Activated CD4-positive, alpha-beta T cell treated with anti-CD3 and anti-CD28 coated beads, Interleukin-2, amount 10 ng/mL, durations not matched to agents 7 days and 5 days (primary cell): ENCODE measurements at regions not wholly inside any gene's neighbourhood (a gene's known extent, or its start where the extent isn't known, plus 50 kb on each side); places are given as distances from the start of the nearest gene placed in this dataset.

Experiments used
- CTCF ChIA-PET: fragments of 350-600 bp; sonication (Branson Sonifier 250); formaldehyde crosslinking; loops from one replicate; lab custom pipeline; 2021; ENCODE audit warnings: antibody characterized with exemption; lab: Charles Lee
- POLR2A ChIA-PET: fragments of 350-600 bp; sonication (Branson Sonifier 250); formaldehyde crosslinking; loops from one replicate; lab custom pipeline; 2021; ENCODE audit warnings: antibody characterized with exemption; lab: Charles Lee
- DNase-seq: peaks from one replicate; pipeline ENCODE4 v3.0.0-alpha.2; 2020
- H3K27ac Mint-ChIP-seq: one replicate; pipeline ENCODE4 v1.8.0; 2021; ENCODE audit warnings: mild to moderate bottlenecking, moderate library complexity, mixed read lengths
- H3K27me3 Mint-ChIP-seq: one replicate; pipeline ENCODE4 v1.8.0; 2021; ENCODE audit warnings: mixed read lengths
- H3K36me3 Mint-ChIP-seq: one replicate; pipeline ENCODE4 v1.8.0; 2021; ENCODE audit warnings: low read depth, mixed read lengths
- H3K4me1 Mint-ChIP-seq: one replicate; pipeline ENCODE4 v1.8.0; 2021; ENCODE audit warnings: mixed read lengths
- H3K4me3 Mint-ChIP-seq: one replicate; pipeline ENCODE4 v1.8.0; 2021; ENCODE audit warnings: mild to moderate bottlenecking, moderate library complexity, mixed read lengths
- H3K9me3 Mint-ChIP-seq: one replicate; pipeline ENCODE4 v1.8.0; 2021; ENCODE audit warnings: mixed read lengths

DNA sequence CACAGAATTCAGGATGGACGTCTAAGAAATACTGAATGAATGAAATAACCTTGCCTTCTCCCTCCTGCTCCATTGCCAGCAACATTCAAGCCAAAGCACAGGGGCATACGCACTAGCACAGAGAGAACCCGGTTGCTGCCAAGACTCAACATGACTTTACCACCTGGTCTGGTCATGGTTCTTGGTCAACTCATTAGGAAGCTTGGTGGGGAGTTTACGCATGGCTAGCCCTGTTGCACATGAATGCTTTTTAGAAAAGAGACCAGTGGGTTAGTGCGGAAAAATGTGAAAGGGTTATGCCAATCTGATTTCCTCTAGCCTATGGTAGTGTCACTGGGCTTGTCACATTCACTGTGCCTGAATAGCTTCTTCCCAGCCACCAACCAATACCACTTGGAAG is 187.6 kb upstream of the NEBL start:
- no peaks in the 10 kb centered on the region for H3K4me1 Mint-ChIP-seq
- POLR2A ChIA-PET = no interaction called here
- H3K27ac Mint-ChIP-seq = no peak overlapping the region
- CTCF ChIA-PET = interaction anchor here (1.0 kb wide), 1 partner anchor 9 kb away, joined by 4 read pairs; no protein-coding TSS in a partner anchor
- no peak for DNase-seq
- H3K27me3 Mint-ChIP-seq = no peaks in the 10 kb centered on the region
- H3K36me3 Mint-ChIP-seq = no peaks in the 10 kb centered on the region
- no peak overlapping the region for H3K4me3 Mint-ChIP-seq
- H3K9me3 Mint-ChIP-seq = no peaks in the 10 kb centered on the region

- no peaks in the 10 kb centered on the region for H3K9me3 Mint-ChIP-seq
- no peaks in the 10 kb centered on the region for H3K27me3 Mint-ChIP-seq
- POLR2A ChIA-PET = no interaction called here
- H3K36me3 Mint-ChIP-seq = no peaks in the 10 kb centered on the region
- H3K4me1 Mint-ChIP-seq = no peaks in the 10 kb centered on the region
- H3K27ac Mint-ChIP-seq = no peak overlapping the region
- no peak for DNase-seq
- no peak overlapping the region for H3K4me3 Mint-ChIP-seq
- CTCF ChIA-PET = interaction anchor here (1.0 kb wide), 1 partner anchor 10 kb away, joined by 4 read pairs; no protein-coding TSS in a partner anchor
Observed at GRCh38 chr10:21083861-21084260, 186.8 kb upstream of the NEBL start.

GRCh38 chr10:21082206-21082605 is 185.1 kb upstream of the NEBL start:
- CTCF ChIA-PET = no interaction called here

GRCh38 chr10:21080261-21080660 is 183.2 kb upstream of the NEBL start:
- POLR2A ChIA-PET = no interaction called here
- no peaks in the 10 kb centered on the region for H3K36me3 Mint-ChIP-seq
- no peaks in the 10 kb centered on the region for H3K4me1 Mint-ChIP-seq
- H3K27ac Mint-ChIP-seq = no peak overlapping the region
- CTCF ChIA-PET = no interaction called here
- H3K9me3 Mint-ChIP-seq = no peaks in the 10 kb centered on the region
- H3K27me3 Mint-ChIP-seq = peaks cover 4% of the 10 kb centered on the region
- no peak for DNase-seq
- H3K4me3 Mint-ChIP-seq = no peak overlapping the region

More at GRCh38 chr10:21082206-21082605, 185.1 kb upstream of the NEBL start:
- DNase-seq = no peak
- no peaks in the 10 kb centered on the region for H3K9me3 Mint-ChIP-seq
- no peak overlapping the region for H3K4me3 Mint-ChIP-seq
- H3K36me3 Mint-ChIP-seq = no peaks in the 10 kb centered on the region
- no peaks in the 10 kb centered on the region for H3K4me1 Mint-ChIP-seq
- H3K27ac Mint-ChIP-seq = no peak overlapping the region
- POLR2A ChIA-PET = no interaction called here
- H3K27me3 Mint-ChIP-seq = peaks cover 2% of the 10 kb centered on the region

- Mint-ChIP-seq H3K27ac (no peak overlapping the region), H3K9me3 (no peaks in the 10 kb centered on the region), H3K4me3 (no peak overlapping the region), H3K36me3 (no peaks in the 10 kb centered on the region), H3K27me3 (peaks cover 4% of the 10 kb centered on the region), H3K4me1 (no peaks in the 10 kb centered on the region)
- no peak for DNase-seq
- ChIA-PET POLR2A (no interaction called here), CTCF (no interaction called here)
Observed at GRCh38 chr10:21079330-21079658, 182.2 kb upstream of the NEBL start.

GRCh38 chr10:21078410-21079329 is 181.6 kb upstream of the NEBL start:
- ChIA-PET POLR2A (no interaction called here), CTCF (interaction anchor here (1.2 kb wide), 1 partner anchor 11 kb away, joined by 3 read pairs; no protein-coding TSS in a partner anchor)
- Mint-ChIP-seq H3K4me3 (no peak overlapping the region), H3K27ac (no peak overlapping the region), H3K36me3 (no peaks in the 10 kb centered on the region), H3K27me3 (peaks cover 4% of the 10 kb centered on the region), H3K4me1 (no peaks in the 10 kb centered on the region), H3K9me3 (no peaks in the 10 kb centered on the region)
- DNase-seq = peak; percentile 22

GRCh38 chr10:21077681-21078080 is 180.6 kb upstream of the NEBL start:
- Mint-ChIP-seq H3K9me3 (no peaks in the 10 kb centered on the region), H3K27ac (no peak overlapping the region), H3K27me3 (peaks cover 4% of the 10 kb centered on the region), H3K4me3 (no peak overlapping the region), H3K36me3 (no peaks in the 10 kb centered on the region), H3K4me1 (no peaks in the 10 kb centered on the region)
- DNase-seq = no peak
- ChIA-PET POLR2A (no interaction called here), CTCF (interaction anchor here (1.2 kb wide), 1 partner anchor 10 kb away, joined by 3 read pairs; no protein-coding TSS in a partner anchor)

DNA sequence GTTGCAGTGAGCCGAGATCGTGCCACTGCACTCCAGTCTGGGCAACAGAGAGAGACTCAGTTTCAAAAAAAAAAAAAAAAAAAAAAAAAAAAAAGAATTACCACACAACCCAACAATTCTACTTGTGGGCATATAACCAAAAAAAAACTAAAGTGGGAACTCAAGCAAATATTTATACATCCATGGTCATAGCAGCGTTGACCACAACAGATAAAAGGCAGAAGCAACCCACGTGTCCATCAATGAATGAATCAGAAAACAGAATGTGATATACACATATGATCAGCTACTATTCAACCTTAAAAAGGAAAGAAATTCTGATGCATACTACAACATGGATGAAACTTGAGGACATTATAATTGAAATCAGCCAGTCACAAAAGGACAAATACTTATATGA is 179.3 kb upstream of the NEBL start:
- ChIA-PET POLR2A (interaction anchor here (0.5 kb wide), 1 partner anchor 59 kb away, joined by 4 read pairs; no protein-coding TSS in a partner anchor), CTCF (no interaction called here)
- no peak for DNase-seq
- Mint-ChIP-seq H3K36me3 (no peaks in the 10 kb centered on the region), H3K9me3 (no peaks in the 10 kb centered on the region), H3K4me1 (no peaks in the 10 kb centered on the region), H3K4me3 (no peak overlapping the region), H3K27me3 (peaks cover 4% of the 10 kb centered on the region), H3K27ac (no peak overlapping the region)

DNA sequence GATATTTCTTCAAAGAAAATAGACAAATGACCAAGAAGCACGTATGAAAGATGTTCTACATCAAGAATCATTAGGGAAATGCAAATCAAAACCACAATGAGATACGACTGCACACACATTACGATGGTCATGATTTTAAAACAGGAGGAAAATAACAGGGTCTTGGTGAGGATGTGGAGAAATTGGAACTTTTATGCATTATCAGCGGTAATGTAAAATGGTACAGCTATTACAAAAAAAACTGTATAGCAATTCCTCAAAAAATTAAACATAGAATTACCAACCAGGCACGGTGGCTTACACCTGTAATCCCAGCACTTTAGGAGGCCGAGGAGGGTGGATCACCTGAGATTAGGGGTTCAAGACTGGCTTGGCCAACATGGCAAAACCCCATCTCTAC is 178.8 kb upstream of the NEBL start:
- Mint-ChIP-seq H3K4me1 (no peaks in the 10 kb centered on the region), H3K36me3 (no peaks in the 10 kb centered on the region), H3K27ac (no peak overlapping the region), H3K4me3 (no peak overlapping the region), H3K9me3 (no peaks in the 10 kb centered on the region), H3K27me3 (peaks cover 4% of the 10 kb centered on the region)
- ChIA-PET CTCF (no interaction called here), POLR2A (interaction anchor here (0.5 kb wide), 1 partner anchor 59 kb away, joined by 4 read pairs; no protein-coding TSS in a partner anchor)
- DNase-seq = no peak

DNA sequence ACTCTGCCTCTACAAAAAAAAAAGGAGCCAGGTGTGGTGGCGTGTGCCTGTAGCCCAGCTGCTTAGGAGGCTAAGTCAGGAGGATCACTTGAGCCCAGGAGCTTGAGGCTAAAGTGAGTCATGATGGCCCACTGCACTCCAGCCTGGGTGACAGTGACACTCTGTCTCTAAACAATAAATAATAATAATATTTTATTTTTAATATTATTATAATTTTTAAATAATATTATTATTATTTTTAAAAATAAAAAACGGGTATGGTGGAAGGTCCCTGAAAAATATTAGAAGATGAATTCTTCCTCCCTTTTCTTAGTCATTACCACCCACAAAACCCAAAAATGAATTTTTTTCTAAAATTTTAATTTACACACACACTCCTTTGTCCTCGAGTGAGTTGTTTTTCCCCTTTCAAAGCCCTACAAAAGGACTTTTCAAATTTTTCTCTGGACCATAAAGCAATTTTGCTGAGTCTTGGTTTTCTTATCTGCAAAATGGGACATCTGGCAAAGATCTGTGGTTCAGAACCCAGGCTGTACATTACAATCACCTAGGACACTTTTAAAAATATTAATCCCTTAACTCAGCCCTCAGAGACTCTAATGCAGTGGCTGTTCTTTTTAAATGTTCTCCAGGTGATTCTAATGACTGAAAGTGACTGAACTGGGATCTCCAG is 174.0 kb upstream of the NEBL start:
- CTCF ChIA-PET = interaction anchor here (0.8 kb wide), 1 partner anchor 661 kb away, joined by 3 read pairs; no protein-coding TSS in a partner anchor

GRCh38 chr10:21069929-21070700 is 173.0 kb upstream of the NEBL start:
- Mint-ChIP-seq H3K9me3 (no peaks in the 10 kb centered on the region), H3K27me3 (peaks cover 3% of the 10 kb centered on the region), H3K36me3 (no peaks in the 10 kb centered on the region), H3K27ac (no peak overlapping the region), H3K4me1 (no peaks in the 10 kb centered on the region), H3K4me3 (no peak overlapping the region)
- POLR2A ChIA-PET = no interaction called here
- CTCF ChIA-PET = no interaction called here
- no peak for DNase-seq

More for the DNA sequence above, 174.0 kb upstream of the NEBL start:
- H3K9me3 Mint-ChIP-seq = no peaks in the 10 kb centered on the region
- H3K4me1 Mint-ChIP-seq = no peaks in the 10 kb centered on the region
- POLR2A ChIA-PET = no interaction called here
- H3K4me3 Mint-ChIP-seq = no peak overlapping the region
- H3K36me3 Mint-ChIP-seq = no peaks in the 10 kb centered on the region
- H3K27ac Mint-ChIP-seq = no peak overlapping the region
- H3K27me3 Mint-ChIP-seq = peaks cover 3% of the 10 kb centered on the region
- no peak for DNase-seq

GRCh38 chr10:21069278-21069677 is 172.2 kb upstream of the NEBL start:
- ChIA-PET CTCF (no interaction called here), POLR2A (no interaction called here)
- Mint-ChIP-seq H3K27me3 (peaks cover 3% of the 10 kb centered on the region), H3K36me3 (no peaks in the 10 kb centered on the region), H3K4me3 (no peak overlapping the region), H3K9me3 (no peaks in the 10 kb centered on the region), H3K27ac (no peak overlapping the region), H3K4me1 (no peaks in the 10 kb centered on the region)
- no peak for DNase-seq
